ENCODE measurements at regions not wholly inside any gene's neighbourhood (a gene's known extent, or its start where the extent isn't known, plus 50 kb on each side); places are given as distances from the start of the nearest gene placed in this dataset.

DNA sequence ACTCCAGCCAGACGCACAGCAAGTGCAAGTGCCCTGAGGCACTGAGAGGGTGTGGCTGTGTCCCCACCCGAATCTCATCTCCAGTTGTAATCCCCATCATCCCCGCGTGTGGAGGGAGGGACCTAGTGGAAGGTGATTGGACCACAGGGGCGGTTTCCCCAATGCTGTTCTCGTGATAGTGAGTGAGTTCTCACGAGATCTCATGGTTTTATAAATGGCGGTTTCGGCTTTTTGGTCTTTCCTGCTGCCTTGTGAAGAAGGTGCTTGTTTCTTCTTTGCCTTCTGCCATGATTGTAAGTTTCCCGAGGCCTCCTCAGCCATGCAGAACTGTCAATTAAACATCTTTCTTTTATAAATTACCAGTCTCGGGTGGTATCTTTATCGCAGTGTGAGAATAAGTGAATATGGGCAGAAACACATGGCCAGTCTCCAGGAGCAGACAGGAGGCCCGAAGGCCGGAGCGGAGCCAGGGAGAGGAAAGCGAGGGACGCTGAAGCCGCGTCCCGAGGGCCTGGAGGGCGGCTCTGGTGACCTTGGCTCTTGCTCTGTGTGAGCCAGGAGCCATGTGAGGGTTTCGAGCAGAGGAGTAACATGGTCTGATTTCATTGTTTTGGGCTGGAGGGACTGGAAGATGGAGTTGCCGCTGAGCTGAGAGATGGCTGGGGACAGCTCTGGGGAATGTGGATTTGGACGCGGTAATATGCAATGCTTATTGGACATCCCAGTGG is 76.0 kb upstream of the C1orf174 start:
- Mint-ChIP-seq H3K9me3 (ENCODE audit: unreplicated experiment) (peaks cover 24% of the 10 kb centered on the region), H3K27ac (ENCODE audit: low read depth, unreplicated experiment) (no peak overlapping the region), H3K4me1 (ENCODE audit: insufficient read depth, unreplicated experiment) (no peaks in the 10 kb centered on the region), H3K27me3 (ENCODE audit: insufficient read depth, unreplicated experiment) (no peaks in the 10 kb centered on the region), H3K36me3 (ENCODE audit: insufficient read depth, unreplicated experiment) (no peaks in the 10 kb centered on the region), H3K4me3 (ENCODE audit: unreplicated experiment) (no peak overlapping the region)
- BruUV-seq (replicated peaks), result no TSS peak
- intact Hi-C loops (cut with micrococcal nuclease), result no loop called here
- POLR2A ChIA-PET, result no interaction called here
- DNase-seq (ENCODE audit: unreplicated experiment), result no peak
- TF ChIP-seq, protein P1, sequence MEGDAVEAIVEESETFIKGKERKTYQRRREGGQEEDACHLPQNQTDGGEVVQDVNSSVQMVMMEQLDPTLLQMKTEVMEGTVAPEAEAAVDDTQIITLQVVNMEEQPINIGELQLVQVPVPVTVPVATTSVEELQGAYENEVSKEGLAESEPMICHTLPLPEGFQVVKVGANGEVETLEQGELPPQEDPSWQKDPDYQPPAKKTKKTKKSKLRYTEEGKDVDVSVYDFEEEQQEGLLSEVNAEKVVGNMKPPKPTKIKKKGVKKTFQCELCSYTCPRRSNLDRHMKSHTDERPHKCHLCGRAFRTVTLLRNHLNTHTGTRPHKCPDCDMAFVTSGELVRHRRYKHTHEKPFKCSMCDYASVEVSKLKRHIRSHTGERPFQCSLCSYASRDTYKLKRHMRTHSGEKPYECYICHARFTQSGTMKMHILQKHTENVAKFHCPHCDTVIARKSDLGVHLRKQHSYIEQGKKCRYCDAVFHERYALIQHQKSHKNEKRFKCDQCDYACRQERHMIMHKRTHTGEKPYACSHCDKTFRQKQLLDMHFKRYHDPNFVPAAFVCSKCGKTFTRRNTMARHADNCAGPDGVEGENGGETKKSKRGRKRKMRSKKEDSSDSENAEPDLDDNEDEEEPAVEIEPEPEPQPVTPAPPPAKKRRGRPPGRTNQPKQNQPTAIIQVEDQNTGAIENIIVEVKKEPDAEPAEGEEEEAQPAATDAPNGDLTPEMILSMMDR (IDR thresholded peaks at IDR 0.05; ENCODE audit: unreplicated experiment), result no peak
- CTCF ChIA-PET, result no interaction called here

DNA sequence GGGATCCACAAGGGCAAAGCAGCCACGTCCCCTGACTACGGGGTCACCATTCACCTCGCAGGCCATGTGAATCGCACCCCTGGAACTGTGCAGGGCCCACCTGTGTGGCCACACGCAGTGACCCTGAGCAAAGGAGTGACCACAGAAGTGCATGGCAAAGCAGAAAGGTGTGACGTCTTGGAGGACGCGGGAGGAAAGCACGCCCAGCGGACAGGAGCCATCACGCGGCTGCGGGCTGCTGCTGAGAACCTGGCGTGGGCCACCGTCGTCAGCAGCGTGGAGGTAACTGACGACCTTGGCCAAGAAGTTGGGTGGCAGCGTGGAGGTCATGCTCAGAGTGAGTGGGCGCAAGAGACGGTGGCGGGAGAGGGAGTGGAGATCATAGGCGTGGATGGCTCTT is 76.7 kb upstream of the C1orf174 start:
- Mint-ChIP-seq H3K4me3 (ENCODE audit: unreplicated experiment) (no peak overlapping the region), H3K27ac (ENCODE audit: low read depth, unreplicated experiment) (no peak overlapping the region), H3K36me3 (ENCODE audit: insufficient read depth, unreplicated experiment) (no peaks in the 10 kb centered on the region), H3K9me3 (ENCODE audit: unreplicated experiment) (peaks cover 24% of the 10 kb centered on the region), H3K4me1 (ENCODE audit: insufficient read depth, unreplicated experiment) (no peaks in the 10 kb centered on the region), H3K27me3 (ENCODE audit: insufficient read depth, unreplicated experiment) (no peaks in the 10 kb centered on the region)
- TF ChIP-seq, protein P1 (IDR thresholded peaks at IDR 0.05; ENCODE audit: unreplicated experiment), result no peak
- BruUV-seq (replicated peaks), result no TSS peak
- DNase-seq (ENCODE audit: unreplicated experiment), result no peak
- ChIA-PET POLR2A (no interaction called here), CTCF (no interaction called here)
- intact Hi-C loops (cut with micrococcal nuclease), result no loop called here

DNA sequence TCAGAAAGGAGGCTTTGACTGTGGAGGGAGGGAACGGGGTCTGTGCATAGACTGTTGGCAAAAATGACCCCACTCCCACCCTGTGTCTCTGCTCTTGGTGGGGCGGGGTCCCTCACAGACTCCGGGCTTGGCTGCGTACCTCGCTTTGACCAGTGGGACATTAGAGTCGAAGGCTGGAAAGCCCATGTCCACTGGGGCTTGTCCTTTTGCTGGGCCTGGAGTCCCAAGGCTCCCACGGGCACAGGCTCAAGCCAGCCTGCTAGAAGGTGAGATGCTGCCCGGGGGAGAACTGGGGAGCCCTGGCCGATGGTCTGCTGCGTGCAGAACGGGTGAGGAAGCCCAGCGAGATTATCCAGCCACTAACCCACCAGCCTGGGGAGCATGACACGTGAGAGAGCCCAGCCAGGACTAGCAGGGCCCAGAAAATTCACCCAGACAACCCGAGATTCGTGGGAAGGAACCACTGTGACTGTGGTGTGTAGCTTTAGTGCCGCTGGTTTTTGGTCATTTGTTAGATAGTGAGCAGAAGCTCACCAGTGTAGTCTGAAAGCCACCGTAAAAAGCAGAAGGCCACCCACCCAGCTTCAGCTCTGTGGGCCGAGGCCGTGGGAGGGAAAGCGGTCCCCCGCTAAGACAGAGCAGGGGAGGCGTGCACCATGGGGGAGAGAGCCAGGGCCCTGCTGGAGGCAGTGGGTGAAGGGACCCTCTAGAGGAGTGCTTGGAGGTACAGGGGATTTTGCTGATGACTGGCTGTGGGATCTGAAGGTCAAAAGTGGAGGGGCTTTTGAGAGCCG is 78.3 kb upstream of the C1orf174 start:
- no TSS peak for BruUV-seq (replicated peaks)
- H3K27me3 Mint-ChIP-seq (ENCODE audit: insufficient read depth, unreplicated experiment), result no peaks in the 10 kb centered on the region
- H3K9me3 Mint-ChIP-seq (ENCODE audit: unreplicated experiment), result peaks cover 24% of the 10 kb centered on the region
- H3K27ac Mint-ChIP-seq (ENCODE audit: low read depth, unreplicated experiment), result no peak overlapping the region
- no peak for DNase-seq (ENCODE audit: unreplicated experiment)
- intact Hi-C loops (cut with micrococcal nuclease), result no loop called here
- ChIA-PET CTCF (no interaction called here), POLR2A (no interaction called here)
- no peaks in the 10 kb centered on the region for H3K4me1 Mint-ChIP-seq (ENCODE audit: insufficient read depth, unreplicated experiment)
- H3K36me3 Mint-ChIP-seq (ENCODE audit: insufficient read depth, unreplicated experiment), result no peaks in the 10 kb centered on the region
- H3K4me3 Mint-ChIP-seq (ENCODE audit: unreplicated experiment), result no peak overlapping the region
- TF ChIP-seq, protein P1 (IDR thresholded peaks at IDR 0.05; ENCODE audit: unreplicated experiment), result no peak

DNA sequence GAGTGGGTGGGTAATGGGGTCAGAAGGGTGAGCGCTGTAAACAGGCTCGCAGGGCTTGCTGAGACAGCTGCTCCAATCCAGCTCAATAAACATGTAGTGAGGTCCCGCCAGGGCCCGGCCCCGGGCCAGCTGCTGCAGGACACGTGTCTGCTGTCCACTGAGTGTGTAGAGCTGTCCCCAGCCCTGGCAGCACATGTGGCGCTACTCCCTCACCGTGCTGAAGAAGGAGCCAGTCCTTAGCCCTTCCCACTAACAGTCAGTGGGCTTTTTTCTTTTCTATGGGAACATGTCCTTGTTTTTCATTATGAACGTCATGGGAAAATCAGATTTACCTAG is 78.9 kb upstream of the C1orf174 start:
- Mint-ChIP-seq H3K27me3 (ENCODE audit: insufficient read depth, unreplicated experiment) (no peaks in the 10 kb centered on the region), H3K9me3 (ENCODE audit: unreplicated experiment) (peaks cover 24% of the 10 kb centered on the region), H3K4me3 (ENCODE audit: unreplicated experiment) (no peak overlapping the region), H3K4me1 (ENCODE audit: insufficient read depth, unreplicated experiment) (no peaks in the 10 kb centered on the region), H3K27ac (ENCODE audit: low read depth, unreplicated experiment) (no peak overlapping the region), H3K36me3 (ENCODE audit: insufficient read depth, unreplicated experiment) (no peaks in the 10 kb centered on the region)
- BruUV-seq (replicated peaks), result no TSS peak
- TF ChIP-seq, protein P1 (IDR thresholded peaks at IDR 0.05; ENCODE audit: unreplicated experiment), result no peak
- intact Hi-C loops (cut with micrococcal nuclease), result no loop called here
- DNase-seq (ENCODE audit: unreplicated experiment), result no peak
- POLR2A ChIA-PET, result no interaction called here
- CTCF ChIA-PET, result no interaction called here

All from MCF 10A (cell line).